ENCODE measurements at regions not wholly inside any gene's neighbourhood (a gene's known extent, or its start where the extent isn't known, plus 50 kb on each side); places are given as distances from the start of the nearest gene placed in this dataset.

DNA sequence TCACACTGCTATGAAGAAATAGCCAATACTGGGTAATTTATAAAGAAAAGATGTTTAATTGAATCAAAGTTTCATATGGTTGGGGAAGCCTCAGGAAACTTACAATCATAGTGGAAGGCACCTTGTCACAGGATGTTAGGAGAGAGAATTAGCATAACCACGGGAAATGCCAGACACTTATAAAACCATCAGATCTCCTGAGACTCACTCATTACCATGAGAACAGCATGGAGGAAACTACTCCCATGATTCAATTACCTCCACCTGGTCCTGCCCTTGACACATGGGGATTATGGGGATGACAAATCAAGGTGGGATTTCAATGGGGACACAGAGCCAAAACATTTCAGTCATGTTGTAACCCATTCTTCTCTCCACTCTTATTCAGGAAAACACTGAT is 472.9 kb upstream of the FSIP2 start:
- TF ChIP-seq CTCF (IDR thresholded peaks at IDR 0.05) (no peak), JUND (IDR thresholded peaks at IDR 0.05) (no peak), YY1 (IDR thresholded peaks at IDR 0.05; ENCODE audit: low read depth) (no peak), FOXM1 (IDR thresholded peaks at IDR 0.05; ENCODE audit: low read depth) (no peak)
